ENCODE measurements at regions not wholly inside any gene's neighbourhood (a gene's known extent, or its start where the extent isn't known, plus 50 kb on each side); places are given as distances from the start of the nearest gene placed in this dataset.

DNA sequence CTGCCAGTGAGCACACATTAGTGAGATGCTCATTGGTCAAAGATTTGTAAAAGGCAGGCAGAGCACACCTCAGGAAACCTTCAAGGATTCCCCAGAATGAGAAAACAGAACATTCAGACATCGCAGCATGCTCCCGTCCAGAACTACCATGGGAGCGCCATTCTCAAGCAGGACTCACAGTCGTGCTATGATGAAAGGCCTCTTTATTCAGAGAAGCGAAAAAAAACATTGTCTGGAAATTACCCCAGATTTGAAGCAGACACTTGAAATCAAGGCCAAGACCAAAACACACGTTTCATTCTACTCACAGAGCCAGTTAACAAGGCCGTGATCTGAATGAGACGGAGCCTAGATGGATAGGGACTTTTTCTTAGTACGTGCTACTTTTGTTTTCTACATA, 961.8 kb upstream of the TENM3 start:
- DNase-seq = no peak
- no peak overlapping the region for H2BK5ac ChIP-seq (ENCODE audit: low read depth, low read length, poor library complexity, severe bottlenecking)
- no peak overlapping the region for H4K91ac ChIP-seq (ENCODE audit: low read length)
- no peak overlapping the region for H3K18ac ChIP-seq (ENCODE audit: low read depth in 1 of 2, low read length in 2 of 2)
- no peak overlapping the region for H2AFZ ChIP-seq (ENCODE audit: low read depth, low read length)
- WGBS = 85% methylated on average over 6 of the region's 9 CpGs
- no peak overlapping the region for H3K23ac ChIP-seq (ENCODE audit: low read length in 2 of 2)
- no peaks in the 10 kb centered on the region for H3K36me3 ChIP-seq (ENCODE audit: control insufficient read depth in 1 of 2, insufficient read depth in 2 of 2, low read depth in 1 of 2, low read length in 2 of 2)
- H3K4me1 ChIP-seq (ENCODE audit: control insufficient read depth, insufficient read depth, low read depth, low read length) = no peaks in the 10 kb centered on the region
- no peak overlapping the region for H2BK12ac ChIP-seq (ENCODE audit: low read length in 2 of 2)
- H3K79me1 ChIP-seq (replicated peaks; ENCODE audit: low read length, poor library complexity, severe bottlenecking) = no peaks in the 10 kb centered on the region
- H3K27ac ChIP-seq (ENCODE audit: low read length, poor library complexity, severe bottlenecking) = no peak overlapping the region
- H3K14ac ChIP-seq (ENCODE audit: low read length in 2 of 2) = no peak overlapping the region
- no peaks in the 10 kb centered on the region for H3K9me3 ChIP-seq (ENCODE audit: control insufficient read depth, low read length)
- no peak overlapping the region for H2BK120ac ChIP-seq (ENCODE audit: low read depth, low read length)
- no peak overlapping the region for H3K4me3 ChIP-seq (ENCODE audit: insufficient read depth in 1 of 2, low read depth in 1 of 2, low read length in 2 of 2)
- no peak overlapping the region for H4K8ac ChIP-seq (ENCODE audit: low read length)
- no peaks in the 10 kb centered on the region for H3K27me3 ChIP-seq (ENCODE audit: control insufficient read depth in 1 of 2, insufficient read depth in 1 of 2, low read length in 2 of 2)
- no peak overlapping the region for H3K9ac ChIP-seq (ENCODE audit: low read length)
- no peak overlapping the region for H3K4ac ChIP-seq (ENCODE audit: low read depth in 1 of 2, low read length in 2 of 2)
- H2AK5ac ChIP-seq (ENCODE audit: low read length, severe bottlenecking) = no peak overlapping the region
- H2BK15ac ChIP-seq (ENCODE audit: low read depth, poor library complexity, severe bottlenecking) = no peak overlapping the region
- H3K4me2 ChIP-seq (ENCODE audit: low read length, poor library complexity, severe bottlenecking) = no peak overlapping the region

DNA sequence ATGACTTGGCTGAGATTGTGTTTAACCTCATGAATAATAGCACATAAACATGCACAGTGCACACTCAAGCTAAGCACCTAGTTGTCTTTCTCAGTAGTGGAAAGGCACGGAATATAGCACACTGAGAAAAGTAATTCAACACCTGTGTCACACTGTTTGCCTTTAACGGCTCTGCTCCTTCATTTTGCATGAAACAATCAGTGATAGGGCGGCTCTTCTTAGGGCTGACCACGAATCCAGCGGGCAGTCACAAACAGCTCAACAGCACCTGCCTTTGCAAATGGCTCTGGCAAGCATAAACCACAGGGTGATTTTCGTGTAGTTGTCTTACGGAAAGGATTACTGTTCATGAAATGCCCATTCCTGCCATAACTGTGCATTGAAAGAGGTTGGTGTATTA, 954.0 kb upstream of the TENM3 start:
- Histone ChIP-seq H2BK120ac (ENCODE audit: low read depth, low read length) (no peak overlapping the region), H4K8ac (ENCODE audit: low read length) (no peak overlapping the region)
- WGBS = 61% methylated on average over 7 of the region's 7 CpGs

GRCh38 chr4:181291615-181292014, 951.6 kb upstream of the TENM3 start:
- H4K8ac ChIP-seq (ENCODE audit: low read length) = no peak overlapping the region
- 69% methylated on average over 3 of the region's 5 CpGs for WGBS
- no peaks in the 10 kb centered on the region for H3K79me1 ChIP-seq (replicated peaks; ENCODE audit: low read length, poor library complexity, severe bottlenecking)
- no peaks in the 10 kb centered on the region for H3K9me3 ChIP-seq (ENCODE audit: control insufficient read depth, low read length)
- H2BK15ac ChIP-seq (ENCODE audit: low read depth, poor library complexity, severe bottlenecking) = no peak overlapping the region
- no peak overlapping the region for H3K9ac ChIP-seq (ENCODE audit: low read length)
- H2BK120ac ChIP-seq (ENCODE audit: low read depth, low read length) = no peak overlapping the region
- DNase-seq = no peak
- H3K4me1 ChIP-seq (ENCODE audit: control insufficient read depth, insufficient read depth, low read depth, low read length) = no peaks in the 10 kb centered on the region
- H3K4me3 ChIP-seq (ENCODE audit: insufficient read depth in 1 of 2, low read depth in 1 of 2, low read length in 2 of 2) = no peak overlapping the region
- H4K91ac ChIP-seq (ENCODE audit: low read length) = no peak overlapping the region
- H3K27ac ChIP-seq (ENCODE audit: low read length, poor library complexity, severe bottlenecking) = no peak overlapping the region
- no peak overlapping the region for H3K4ac ChIP-seq (ENCODE audit: low read depth in 1 of 2, low read length in 2 of 2)
- H2BK12ac ChIP-seq (ENCODE audit: low read length in 2 of 2) = no peak overlapping the region
- H3K23ac ChIP-seq (ENCODE audit: low read length in 2 of 2) = no peak overlapping the region
- peaks cover 0 to 4% of the 10 kb centered on the region in 2 experiments for H3K27me3 ChIP-seq (ENCODE audit: control insufficient read depth in 1 of 2, insufficient read depth in 1 of 2, low read length in 2 of 2)
- no peaks in the 10 kb centered on the region for H3K36me3 ChIP-seq (ENCODE audit: control insufficient read depth in 1 of 2, insufficient read depth in 2 of 2, low read depth in 1 of 2, low read length in 2 of 2)
- H3K4me2 ChIP-seq (ENCODE audit: low read length, poor library complexity, severe bottlenecking) = no peak overlapping the region
- H2BK5ac ChIP-seq (ENCODE audit: low read depth, low read length, poor library complexity, severe bottlenecking) = no peak overlapping the region
- H3K18ac ChIP-seq (ENCODE audit: low read depth in 1 of 2, low read length in 2 of 2) = no peak overlapping the region
- H2AK5ac ChIP-seq (ENCODE audit: low read length, severe bottlenecking) = no peak overlapping the region
- no peak overlapping the region for H3K14ac ChIP-seq (ENCODE audit: low read length in 2 of 2)
- H2AFZ ChIP-seq (ENCODE audit: low read depth, low read length) = no peak overlapping the region

More for the DNA sequence above, 954.0 kb upstream of the TENM3 start:
- Histone ChIP-seq H3K18ac (ENCODE audit: low read depth in 1 of 2, low read length in 2 of 2) (no peak overlapping the region), H3K79me1 (replicated peaks; ENCODE audit: low read length, poor library complexity, severe bottlenecking) (no peaks in the 10 kb centered on the region), H3K27ac (ENCODE audit: low read length, poor library complexity, severe bottlenecking) (no peak overlapping the region), H3K36me3 (ENCODE audit: control insufficient read depth in 1 of 2, insufficient read depth in 2 of 2, low read depth in 1 of 2, low read length in 2 of 2) (no peaks in the 10 kb centered on the region), H3K23ac (ENCODE audit: low read length in 2 of 2) (no peak overlapping the region), H3K4me1 (ENCODE audit: control insufficient read depth, insufficient read depth, low read depth, low read length) (no peaks in the 10 kb centered on the region), H2BK5ac (ENCODE audit: low read depth, low read length, poor library complexity, severe bottlenecking) (no peak overlapping the region), H3K9ac (ENCODE audit: low read length) (no peak overlapping the region), H4K91ac (ENCODE audit: low read length) (no peak overlapping the region), H3K4ac (ENCODE audit: low read depth in 1 of 2, low read length in 2 of 2) (no peak overlapping the region), H3K4me2 (ENCODE audit: low read length, poor library complexity, severe bottlenecking) (no peak overlapping the region), H2BK15ac (ENCODE audit: low read depth, poor library complexity, severe bottlenecking) (no peak overlapping the region), H3K9me3 (ENCODE audit: control insufficient read depth, low read length) (no peaks in the 10 kb centered on the region), H2AK5ac (ENCODE audit: low read length, severe bottlenecking) (no peak overlapping the region), H3K14ac (ENCODE audit: low read length in 2 of 2) (no peak overlapping the region), H2AFZ (ENCODE audit: low read depth, low read length) (no peak overlapping the region), H3K4me3 (ENCODE audit: insufficient read depth in 1 of 2, low read depth in 1 of 2, low read length in 2 of 2) (no peak overlapping the region), H2BK12ac (ENCODE audit: low read length in 2 of 2) (no peak overlapping the region), H3K27me3 (ENCODE audit: control insufficient read depth in 1 of 2, insufficient read depth in 1 of 2, low read length in 2 of 2) (peaks cover 0 to 4% of the 10 kb centered on the region in 2 experiments)
- DNase-seq = no peak

- no peak overlapping the region for H2BK15ac ChIP-seq (ENCODE audit: low read depth, poor library complexity, severe bottlenecking)
- H2AFZ ChIP-seq (ENCODE audit: low read depth, low read length) = no peak overlapping the region
- no CpG with 5 or more reads among the region's 3 CpGs for WGBS
- H3K23ac ChIP-seq (ENCODE audit: low read length in 2 of 2) = no peak overlapping the region
- no peak overlapping the region for H3K4ac ChIP-seq (ENCODE audit: low read depth in 1 of 2, low read length in 2 of 2)
- no peak overlapping the region for H2BK12ac ChIP-seq (ENCODE audit: low read length in 2 of 2)
- no peaks in the 10 kb centered on the region for H3K9me3 ChIP-seq (ENCODE audit: control insufficient read depth, low read length)
- no peak overlapping the region for H3K18ac ChIP-seq (ENCODE audit: low read depth in 1 of 2, low read length in 2 of 2)
- no peaks in the 10 kb centered on the region for H3K4me1 ChIP-seq (ENCODE audit: control insufficient read depth, insufficient read depth, low read depth, low read length)
- no peak overlapping the region for H3K14ac ChIP-seq (ENCODE audit: low read length in 2 of 2)
- H4K8ac ChIP-seq (ENCODE audit: low read length) = no peak overlapping the region
- H2BK120ac ChIP-seq (ENCODE audit: low read depth, low read length) = no peak overlapping the region
- no peak overlapping the region for H4K91ac ChIP-seq (ENCODE audit: low read length)
- no peaks in the 10 kb centered on the region for H3K36me3 ChIP-seq (ENCODE audit: control insufficient read depth in 1 of 2, insufficient read depth in 2 of 2, low read depth in 1 of 2, low read length in 2 of 2)
- H3K27me3 ChIP-seq (ENCODE audit: control insufficient read depth in 1 of 2, insufficient read depth in 1 of 2, low read length in 2 of 2) = peaks cover 0 to 4% of the 10 kb centered on the region in 2 experiments
- H3K9ac ChIP-seq (ENCODE audit: low read length) = no peak overlapping the region
- no peak for DNase-seq
- H3K4me3 ChIP-seq (ENCODE audit: insufficient read depth in 1 of 2, low read depth in 1 of 2, low read length in 2 of 2) = no peak overlapping the region
- H3K79me1 ChIP-seq (replicated peaks; ENCODE audit: low read length, poor library complexity, severe bottlenecking) = no peaks in the 10 kb centered on the region
- H2AK5ac ChIP-seq (ENCODE audit: low read length, severe bottlenecking) = no peak overlapping the region
- H3K4me2 ChIP-seq (ENCODE audit: low read length, poor library complexity, severe bottlenecking) = no peak overlapping the region
- H3K27ac ChIP-seq (ENCODE audit: low read length, poor library complexity, severe bottlenecking) = no peak overlapping the region
- H2BK5ac ChIP-seq (ENCODE audit: low read depth, low read length, poor library complexity, severe bottlenecking) = no peak overlapping the region
Observed at GRCh38 chr4:181293014-181293413, 950.2 kb upstream of the TENM3 start.

Data from mesenchymal stem cell (in vitro differentiated cells and primary cell).